Transverse colon (tissue), 4 donors: ENCODE measurements at regions not wholly inside any gene's neighbourhood (a gene's known extent, or its start where the extent isn't known, plus 50 kb on each side); places are given as distances from the start of the nearest gene placed in this dataset.

ENCODE experiments used
- POLR2AphosphoS5 ChIP-seq, 3 donors: sonication (generic); formaldehyde crosslinking; IDR thresholded peaks; one replicate each; pipeline ENCODE4 v1.6.1; 2016; ENCODE audit warnings: antibody characterized with exemption in 3 of 3
- TF ChIP-seq, protein P1 (sequence below), 5 experiments: fragments of 200-600 bp in 3 of 5; fragments of 450-650 bp in 2 of 5; sonication (generic) in 3 of 5; IDR thresholded peaks; 1 replicate in 2 of 5; 2 replicates in 3 of 5; pipeline ENCODE4 v1.5.1; 2016 to 2017; ENCODE audit warnings: antibody characterized with exemption in 5 of 5, inconsistent platforms in 3 of 5, mild to moderate bottlenecking in 2 of 5, moderate library complexity in 1 of 5

DNA sequence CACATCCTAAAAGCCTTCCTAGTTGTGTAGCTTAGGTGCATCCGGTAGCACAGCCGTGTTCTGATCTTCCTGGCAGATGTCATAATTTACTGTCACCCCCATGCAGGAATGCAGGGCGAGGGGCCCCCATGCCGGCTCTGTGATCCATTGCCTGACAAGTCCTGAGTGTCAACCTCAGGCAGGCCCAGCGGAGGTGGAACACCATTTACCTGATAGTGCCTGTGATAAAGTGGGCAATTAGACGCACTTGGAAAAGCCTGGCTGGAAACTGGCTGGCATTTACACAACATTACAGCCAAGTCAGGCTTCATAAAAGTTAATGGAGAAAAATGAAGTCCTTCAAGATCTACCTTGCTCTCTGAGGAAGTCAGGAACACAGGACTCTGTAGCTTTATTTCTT, 521.4 kb upstream of the JAG1 start:
- no peak for TF ChIP-seq POLR2AphosphoS5 (IDR thresholded peaks at IDR 0.05)
- TF ChIP-seq, protein P1, sequence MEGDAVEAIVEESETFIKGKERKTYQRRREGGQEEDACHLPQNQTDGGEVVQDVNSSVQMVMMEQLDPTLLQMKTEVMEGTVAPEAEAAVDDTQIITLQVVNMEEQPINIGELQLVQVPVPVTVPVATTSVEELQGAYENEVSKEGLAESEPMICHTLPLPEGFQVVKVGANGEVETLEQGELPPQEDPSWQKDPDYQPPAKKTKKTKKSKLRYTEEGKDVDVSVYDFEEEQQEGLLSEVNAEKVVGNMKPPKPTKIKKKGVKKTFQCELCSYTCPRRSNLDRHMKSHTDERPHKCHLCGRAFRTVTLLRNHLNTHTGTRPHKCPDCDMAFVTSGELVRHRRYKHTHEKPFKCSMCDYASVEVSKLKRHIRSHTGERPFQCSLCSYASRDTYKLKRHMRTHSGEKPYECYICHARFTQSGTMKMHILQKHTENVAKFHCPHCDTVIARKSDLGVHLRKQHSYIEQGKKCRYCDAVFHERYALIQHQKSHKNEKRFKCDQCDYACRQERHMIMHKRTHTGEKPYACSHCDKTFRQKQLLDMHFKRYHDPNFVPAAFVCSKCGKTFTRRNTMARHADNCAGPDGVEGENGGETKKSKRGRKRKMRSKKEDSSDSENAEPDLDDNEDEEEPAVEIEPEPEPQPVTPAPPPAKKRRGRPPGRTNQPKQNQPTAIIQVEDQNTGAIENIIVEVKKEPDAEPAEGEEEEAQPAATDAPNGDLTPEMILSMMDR (IDR thresholded peaks at IDR 0.05) = no peak
